Activated gamma-delta T cell (primary cell): ENCODE measurements at regions not wholly inside any gene's neighbourhood (a gene's known extent, or its start where the extent isn't known, plus 50 kb on each side); places are given as distances from the start of the nearest gene placed in this dataset.

ENCODE experiments used
- DNase-seq: peaks from one replicate; lab custom pipeline; 2025; lab: John Stamatoyannopoulos, UW

DNA sequence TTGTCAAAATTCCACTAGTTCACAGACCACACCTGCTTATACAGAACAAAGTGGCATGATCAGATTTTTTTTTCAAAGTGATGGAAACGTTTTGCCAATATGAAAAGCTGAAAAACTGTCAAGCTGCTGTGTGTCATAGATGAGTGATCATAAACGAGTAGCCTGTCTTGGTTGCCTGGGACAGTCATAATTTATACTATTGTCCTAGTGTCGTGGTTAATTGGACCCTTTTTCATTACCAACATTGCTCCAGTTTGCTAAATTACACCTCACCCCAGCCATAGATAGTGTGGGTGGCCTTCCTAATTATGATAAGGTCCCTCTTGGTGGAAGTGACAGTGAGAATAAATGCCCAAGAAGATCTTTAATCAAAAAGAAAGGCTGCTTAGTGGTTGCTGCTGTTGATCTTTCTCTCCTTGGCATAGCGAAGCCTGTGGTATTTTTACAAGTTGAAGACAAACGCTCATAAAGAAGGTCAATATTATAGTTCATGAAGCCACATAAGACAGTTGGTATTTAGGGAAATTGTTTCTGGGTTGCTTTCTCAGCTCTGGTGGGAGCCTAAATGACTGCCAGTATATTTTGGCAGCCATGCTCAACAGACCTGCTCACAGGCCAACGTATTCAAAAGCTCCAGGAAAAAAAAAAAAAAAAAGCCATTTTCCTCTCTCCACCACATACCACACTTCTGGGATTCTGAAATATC is 478.1 kb downstream of the PLA2G4A start:
- DNase-seq = no peak

DNA sequence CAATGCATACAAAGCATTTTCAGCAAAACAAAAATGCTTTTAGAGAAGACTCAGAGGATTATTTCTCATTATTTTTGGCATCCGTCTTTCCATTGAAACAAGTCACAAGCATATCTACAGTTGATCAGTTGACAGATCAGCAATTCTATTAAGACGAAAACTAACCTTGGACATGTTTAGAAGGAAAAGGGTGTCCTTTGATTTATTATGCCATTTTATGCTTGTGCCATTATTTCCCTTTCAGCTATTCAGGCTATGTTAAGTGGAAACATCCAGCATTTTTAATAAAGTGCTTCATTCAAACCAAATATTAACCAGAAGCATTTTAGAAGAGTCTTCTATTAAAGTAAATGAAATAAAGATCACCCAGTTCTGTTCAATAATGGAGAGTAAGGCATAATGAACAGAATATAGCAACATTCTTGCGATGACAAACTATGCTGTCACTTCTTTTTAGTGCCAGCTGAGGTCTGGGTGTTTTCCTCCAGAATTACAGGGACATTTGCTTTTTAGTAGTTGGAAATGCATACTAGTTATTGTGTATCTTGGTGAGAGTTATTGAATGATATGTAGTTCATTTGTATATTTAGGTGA is 481.4 kb downstream of the PLA2G4A start:
- no peak for DNase-seq

DNA sequence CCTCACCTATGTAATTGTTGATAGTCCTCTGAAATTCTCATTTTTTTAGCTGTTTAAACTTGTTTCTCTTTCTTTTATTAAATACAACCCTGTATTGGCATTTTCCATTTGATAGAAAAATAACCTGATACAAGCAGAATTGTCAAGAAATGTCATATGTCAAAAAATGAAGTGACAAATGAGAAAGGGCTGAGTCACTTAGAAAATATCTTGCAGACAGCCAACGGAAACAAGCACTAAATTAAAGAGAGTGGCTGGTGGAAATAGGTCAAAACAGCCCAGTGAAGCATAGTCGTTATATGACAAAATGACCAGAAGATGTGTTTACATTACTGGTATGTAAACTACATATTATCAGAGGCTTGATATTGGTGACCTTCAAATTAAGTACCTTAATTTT is 484.4 kb downstream of the PLA2G4A start:
- DNase-seq = no peak

DNA sequence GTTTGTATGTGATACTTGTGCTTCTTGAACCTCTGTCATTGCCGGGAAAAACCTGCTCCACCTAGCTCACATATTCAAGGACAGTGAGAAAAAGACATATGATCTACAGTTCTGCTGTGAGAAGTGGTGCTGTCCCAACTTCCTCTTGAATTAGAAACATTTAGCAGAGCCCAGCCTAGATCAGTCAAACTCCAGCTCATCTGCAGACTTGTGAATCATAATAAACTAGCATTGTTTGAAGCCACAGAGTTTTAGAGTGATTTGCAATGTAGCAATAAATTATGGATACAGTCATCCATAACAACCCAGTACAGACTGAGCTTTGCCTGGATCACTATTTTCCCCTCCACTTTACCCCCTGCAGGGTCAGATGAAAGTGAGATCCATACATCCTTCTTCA is 497.8 kb downstream of the PLA2G4A start:
- DNase-seq = no peak

DNA sequence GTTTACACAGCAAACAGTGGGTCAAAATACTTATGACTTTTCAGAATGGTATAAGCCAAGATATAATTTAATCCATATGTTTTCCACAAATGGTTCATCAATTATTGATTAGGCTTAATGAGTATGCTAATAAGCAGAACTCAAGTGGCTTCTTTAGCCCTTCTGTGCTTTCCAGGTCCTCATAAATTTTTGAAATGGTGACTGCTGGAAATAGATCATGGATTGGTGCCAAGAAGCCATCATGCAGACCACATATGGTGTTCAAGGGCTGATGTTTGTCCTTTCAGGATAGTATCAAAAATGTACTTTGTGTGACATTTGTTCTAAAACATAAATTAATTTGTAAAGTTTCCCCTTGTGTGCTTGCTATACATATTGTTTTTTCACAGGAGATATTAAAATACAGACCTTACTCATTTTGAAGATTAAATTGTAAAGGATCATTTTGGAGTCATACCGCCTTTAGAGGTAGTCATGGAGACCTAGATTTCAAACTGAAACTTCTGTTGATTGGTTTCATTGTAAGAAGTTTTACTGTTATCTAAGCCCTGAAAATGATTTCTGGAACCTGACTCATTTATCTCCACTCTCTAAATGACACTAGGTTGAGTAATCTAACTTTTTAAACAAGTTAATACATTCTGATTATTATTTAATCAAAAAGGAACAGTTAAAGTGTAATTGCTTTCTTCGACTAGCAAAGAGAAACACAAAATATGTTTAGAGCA is 507.9 kb downstream of the PLA2G4A start:
- no peak for DNase-seq

- DNase-seq = no peak
Measured at GRCh38 chr1:187338762-187339412, 510.1 kb downstream of the PLA2G4A start.

- DNase-seq = no peak
Measured at GRCh38 chr1:187342495-187342894, 513.7 kb downstream of the PLA2G4A start.

GRCh38 chr1:187374082-187374481 is 545.3 kb downstream of the PLA2G4A start:
- no peak for DNase-seq

DNA sequence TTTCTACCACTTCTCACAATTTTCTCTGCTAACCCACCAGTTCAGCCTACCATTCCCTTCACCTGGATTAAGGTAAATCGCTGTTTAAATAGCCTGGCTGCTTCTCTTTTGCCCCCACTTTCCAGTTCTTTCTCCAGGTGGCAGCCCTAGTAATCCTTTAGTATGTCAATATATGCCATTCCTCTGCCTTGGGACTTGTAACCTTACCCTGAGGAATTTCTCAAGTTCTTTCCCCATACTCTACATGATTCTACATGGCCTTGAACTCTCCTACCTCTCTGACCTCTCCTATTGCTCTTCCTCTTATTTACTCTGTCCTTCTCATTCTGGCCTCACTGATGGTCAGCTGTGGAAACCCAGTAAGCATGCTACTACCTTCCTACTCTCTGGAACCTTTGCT is 546.0 kb downstream of the PLA2G4A start:
- DNase-seq = no peak

- DNase-seq = no peak
Measured at GRCh38 chr1:187383366-187383765, 554.6 kb downstream of the PLA2G4A start.

DNA sequence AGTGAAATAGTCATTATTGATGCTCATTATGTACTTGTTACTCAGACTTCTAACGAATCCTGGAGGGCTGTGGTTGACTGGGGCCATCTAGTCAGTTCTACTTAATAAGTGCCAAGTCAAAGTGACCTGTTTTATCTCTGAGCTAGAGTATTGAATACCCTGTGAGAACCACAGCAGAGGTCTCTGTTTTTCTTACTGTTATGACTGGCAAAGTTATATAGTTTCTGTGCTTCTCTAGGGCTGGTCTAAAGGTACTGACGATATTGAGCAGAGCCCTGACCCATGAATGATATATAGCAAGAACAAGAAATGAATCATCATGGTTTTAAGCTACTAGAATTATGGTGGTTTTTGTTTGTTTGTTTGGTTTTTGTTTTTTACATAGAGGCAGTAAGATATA is 555.8 kb downstream of the PLA2G4A start:
- no peak for DNase-seq

DNA sequence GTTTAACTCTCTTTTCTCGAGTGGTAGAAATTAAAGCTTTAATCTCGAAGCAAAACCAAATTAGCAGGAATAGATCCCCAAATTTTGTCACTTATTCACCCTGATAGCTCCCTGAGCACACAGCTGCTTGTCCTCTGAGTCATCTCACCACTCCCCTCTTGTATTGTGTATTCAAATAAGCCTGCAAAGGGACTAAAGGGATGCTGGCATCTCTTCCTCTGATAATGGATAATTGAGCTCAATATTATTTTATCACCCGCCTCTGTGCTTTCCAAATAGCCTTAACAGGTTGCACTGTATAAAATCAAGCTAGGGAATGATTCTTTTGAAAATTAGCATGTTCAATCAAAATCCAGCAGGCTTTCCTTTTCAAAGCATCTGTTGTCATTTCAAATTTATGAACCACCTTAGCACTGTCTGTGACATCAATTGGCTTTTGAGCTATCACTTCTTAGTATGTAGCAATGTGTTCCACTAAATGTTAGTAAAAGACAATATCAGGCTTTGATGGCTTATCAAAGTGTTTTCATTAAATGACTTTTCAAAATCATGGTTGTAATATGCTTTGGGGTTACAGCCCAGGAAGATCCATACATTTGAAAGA is 561.6 kb downstream of the PLA2G4A start:
- DNase-seq = no peak

GRCh38 chr1:187396226-187396625 is 567.5 kb downstream of the PLA2G4A start:
- no peak for DNase-seq

DNA sequence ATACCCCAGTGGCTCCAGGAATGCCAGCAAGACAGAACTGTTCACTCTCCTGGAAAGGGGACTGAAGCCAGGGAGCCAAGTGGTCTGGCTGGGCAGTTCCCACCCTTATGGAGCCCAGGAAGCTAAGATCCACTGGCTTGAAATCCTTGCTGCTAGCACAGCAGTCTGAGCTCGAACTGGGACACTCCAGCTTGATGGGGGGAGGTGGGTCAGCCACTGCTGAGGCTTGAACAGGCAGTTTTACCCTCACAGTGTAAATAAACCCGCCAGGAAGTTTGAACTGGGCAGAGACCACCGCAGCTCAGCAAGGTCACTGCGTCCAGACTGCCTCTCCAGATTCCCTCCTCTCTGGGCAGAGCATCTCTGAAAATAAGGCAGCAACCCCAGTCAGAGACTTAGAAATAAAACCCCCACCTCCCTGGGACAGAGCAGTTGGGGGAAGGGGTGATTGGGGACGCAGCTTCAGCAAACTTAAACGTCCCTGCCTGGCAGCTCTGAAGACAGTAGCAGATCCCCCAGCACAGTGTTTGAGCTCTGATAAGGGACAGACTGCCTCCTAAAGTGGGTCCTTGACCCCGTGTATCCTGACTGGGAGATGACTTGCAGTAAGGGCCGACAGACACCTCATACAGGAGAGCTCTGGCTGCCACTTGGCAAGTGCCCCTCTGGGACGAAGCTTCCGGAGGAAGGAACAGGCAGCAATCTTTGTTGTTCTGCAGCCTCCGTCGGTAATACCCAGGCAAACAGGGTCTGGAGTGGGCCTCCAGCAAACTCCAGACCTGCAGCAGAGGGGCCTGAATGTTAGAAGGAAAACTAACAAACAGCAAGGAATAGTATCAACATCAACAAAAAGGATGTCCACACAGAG is 568.4 kb downstream of the PLA2G4A start:
- no peak for DNase-seq

DNA sequence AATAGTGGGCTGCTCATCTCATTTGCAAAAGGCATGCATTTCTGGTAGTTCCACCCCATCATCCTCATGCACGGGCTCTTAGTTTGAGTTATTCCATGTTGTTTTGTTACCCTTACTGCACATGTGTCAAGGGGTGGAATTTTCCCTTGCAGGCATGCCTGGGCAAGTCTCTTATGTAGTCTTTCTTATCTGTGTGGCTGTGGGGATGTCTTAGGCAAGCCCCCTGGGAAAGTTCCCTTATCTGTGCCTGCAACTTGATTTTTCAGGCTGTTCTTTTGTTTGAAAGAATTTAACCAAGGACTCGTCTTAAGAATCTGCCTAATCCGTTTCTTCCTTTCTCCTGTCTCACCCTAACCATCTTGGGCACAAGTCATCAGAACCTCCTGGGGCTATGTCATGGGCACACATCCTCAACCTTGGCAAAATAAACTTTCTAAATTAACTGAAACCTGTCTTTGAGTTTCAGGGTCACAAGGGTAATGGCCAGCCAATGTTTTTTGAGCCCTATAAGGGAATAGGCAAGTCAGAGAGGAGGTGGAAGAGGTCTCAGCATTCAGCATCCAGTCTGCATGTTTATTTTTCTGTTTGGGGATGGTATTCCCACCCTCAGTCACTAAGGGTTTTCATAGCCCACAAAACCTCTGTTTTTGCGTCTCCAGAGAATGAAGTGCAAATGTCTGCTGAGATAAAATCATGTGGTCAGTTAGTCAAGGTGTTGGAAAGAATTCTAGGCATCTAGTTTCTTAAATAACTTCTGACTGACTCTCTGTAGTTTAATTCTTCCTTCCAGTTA is 579.7 kb downstream of the PLA2G4A start:
- no peak for DNase-seq

- DNase-seq = no peak
Measured at GRCh38 chr1:187409341-187409740, 580.6 kb downstream of the PLA2G4A start.

DNA sequence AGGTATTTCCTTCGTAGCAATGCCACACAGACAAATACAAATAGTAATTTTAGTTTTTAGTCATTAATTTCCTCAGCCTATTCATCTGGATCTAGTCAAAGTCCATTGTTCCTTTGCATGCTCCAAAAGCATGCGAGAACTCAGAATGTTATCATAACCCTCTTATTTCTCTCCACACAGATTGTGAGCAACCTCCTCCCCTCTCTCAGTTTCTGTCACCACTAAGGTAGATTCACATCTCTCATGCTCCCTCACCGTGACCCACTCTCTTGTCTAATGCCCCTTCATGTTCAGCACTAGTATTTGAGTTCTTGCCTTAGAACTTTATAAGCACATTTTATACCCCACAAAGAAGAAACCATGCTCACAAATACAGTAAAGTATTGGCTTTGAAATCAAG is 582.4 kb downstream of the PLA2G4A start:
- DNase-seq = no peak

DNA sequence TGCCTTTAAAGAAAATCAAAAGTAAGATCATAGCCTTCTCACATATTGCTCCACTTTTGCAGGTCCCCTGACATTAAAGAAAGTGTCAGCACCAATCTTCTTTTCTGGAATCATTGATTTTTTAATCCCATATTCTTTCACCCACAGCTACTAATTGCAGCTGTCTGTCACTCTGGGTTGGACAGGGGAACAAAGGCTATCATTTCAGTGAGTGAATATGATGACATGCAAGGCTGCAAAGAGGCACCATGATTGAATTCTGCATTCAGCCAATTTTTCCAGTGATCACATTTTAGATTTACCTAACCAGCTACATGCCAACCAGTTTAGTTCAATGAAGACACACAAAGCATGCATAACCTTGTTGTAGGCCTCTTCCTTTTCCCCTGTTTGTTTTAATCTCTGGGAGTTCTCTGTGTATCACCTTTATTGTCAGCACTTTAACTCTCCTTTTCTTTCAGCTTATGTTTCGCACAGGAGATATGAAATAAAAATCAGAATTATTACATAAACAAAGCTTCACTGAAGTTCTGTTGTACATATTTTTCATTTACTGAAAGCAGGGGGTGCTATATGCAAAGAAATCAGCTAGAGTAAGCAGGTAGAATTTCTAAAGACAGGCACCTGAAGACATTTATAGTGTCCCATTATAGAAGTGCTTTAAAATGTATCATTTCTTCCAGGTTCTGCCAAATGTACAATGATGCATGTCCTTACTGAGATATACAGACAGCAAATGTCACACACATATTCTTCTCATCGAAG is 584.8 kb downstream of the PLA2G4A start:
- no peak for DNase-seq

DNA sequence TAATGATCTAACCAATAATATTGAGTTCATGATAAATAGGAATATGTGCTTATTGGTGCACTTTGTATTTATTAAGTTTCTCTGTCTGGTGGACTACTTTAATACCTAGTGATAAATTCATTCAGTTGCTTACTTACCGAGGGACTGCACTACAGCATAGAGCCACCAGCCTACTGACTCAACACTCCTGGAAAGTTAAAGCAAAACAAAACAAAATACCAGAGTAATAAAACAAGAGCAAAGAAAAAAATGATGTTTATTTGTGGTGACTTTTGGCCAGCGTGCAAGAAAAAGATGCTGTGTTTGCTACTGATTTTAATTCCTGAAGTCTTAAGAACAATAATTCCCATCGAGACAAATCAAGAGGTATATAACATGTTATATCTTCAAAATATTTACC is 586.3 kb downstream of the PLA2G4A start:
- no peak for DNase-seq

- no peak for DNase-seq
Measured at GRCh38 chr1:187417520-187417919, 588.8 kb downstream of the PLA2G4A start.
